ENCODE measurements at regions not wholly inside any gene's neighbourhood (a gene's known extent, or its start where the extent isn't known, plus 50 kb on each side); places are given as distances from the start of the nearest gene placed in this dataset.

GRCh38 chr3:59535791-59536221 is 486.0 kb upstream of the CFAP20DC start:
- H3K27ac ChIP-seq (ENCODE audit: low read depth), result no peak overlapping the region
- no peaks in the 10 kb centered on the region for H3K36me3 ChIP-seq (ENCODE audit: insufficient read depth)
- WGBS, result 16% methylated on average over 1 of the region's 1 CpG
- DNase-seq (ENCODE audit: extremely low spot score), result no peak
- H3K4me3 ChIP-seq (ENCODE audit: low read depth, low read length), result no peak overlapping the region
- H3K4me1 ChIP-seq (ENCODE audit: insufficient read depth), result no peaks in the 10 kb centered on the region

DNA sequence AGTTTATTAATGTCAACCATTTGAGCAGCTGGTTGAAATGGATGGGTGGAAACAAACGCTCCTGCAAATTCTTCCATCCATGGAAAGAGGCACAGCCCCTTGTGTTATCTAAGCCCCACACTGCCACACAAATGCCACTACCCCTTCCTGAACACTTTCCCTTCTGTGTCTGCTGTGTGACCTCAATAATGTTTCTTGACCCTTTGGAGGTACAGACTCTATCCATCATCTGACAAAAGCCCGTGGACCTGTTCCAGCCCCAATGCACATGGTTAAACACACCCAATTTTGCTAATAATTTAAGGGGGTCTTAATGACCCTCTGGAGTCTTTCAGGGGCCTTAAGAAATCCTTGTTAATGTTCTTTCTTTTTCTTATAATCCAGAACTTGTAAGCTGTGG is 482.2 kb upstream of the CFAP20DC start:
- DNase-seq (ENCODE audit: extremely low spot score), result no peak
- 60% methylated on average over 2 of the region's 2 CpGs for WGBS
- Histone ChIP-seq H3K27ac (ENCODE audit: low read depth) (no peak overlapping the region), H3K36me3 (ENCODE audit: insufficient read depth) (no peaks in the 10 kb centered on the region), H3K4me1 (ENCODE audit: insufficient read depth) (no peaks in the 10 kb centered on the region), H3K4me3 (ENCODE audit: low read depth, low read length) (no peak overlapping the region)

GRCh38 chr3:59531066-59531745 is 481.4 kb upstream of the CFAP20DC start:
- no peak for DNase-seq (ENCODE audit: extremely low spot score)
- Histone ChIP-seq H3K4me3 (ENCODE audit: low read depth, low read length) (no peak overlapping the region), H3K4me1 (ENCODE audit: insufficient read depth) (no peaks in the 10 kb centered on the region), H3K27ac (ENCODE audit: low read depth) (no peak overlapping the region), H3K36me3 (ENCODE audit: insufficient read depth) (no peaks in the 10 kb centered on the region)
- WGBS, result 64% methylated on average over 3 of the region's 3 CpGs

DNA sequence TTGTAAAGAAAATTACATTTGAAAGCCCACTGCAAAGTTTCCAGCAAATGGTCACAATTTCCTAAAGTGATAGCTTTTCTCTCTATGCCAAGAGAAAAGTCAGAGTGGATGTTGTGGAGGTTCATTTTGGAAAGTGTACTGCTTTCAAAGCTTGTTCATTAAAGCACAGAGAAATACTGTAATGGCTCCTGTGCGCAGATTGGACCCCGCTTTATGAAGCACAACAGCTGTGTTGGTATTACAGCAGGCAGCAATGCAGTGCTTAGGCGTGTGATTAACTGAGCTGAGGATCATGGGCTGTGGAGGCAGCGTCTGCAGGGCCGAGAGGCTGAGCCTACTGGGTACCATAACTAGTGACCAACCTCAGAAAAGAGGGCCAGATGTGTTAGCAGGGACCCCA is 478.4 kb upstream of the CFAP20DC start:
- WGBS, result 73% methylated on average over 5 of the region's 5 CpGs
- no peak for DNase-seq (ENCODE audit: extremely low spot score)
- no peak overlapping the region for H3K4me3 ChIP-seq (ENCODE audit: low read depth, low read length)
- H3K36me3 ChIP-seq (ENCODE audit: insufficient read depth), result no peaks in the 10 kb centered on the region
- no peaks in the 10 kb centered on the region for H3K4me1 ChIP-seq (ENCODE audit: insufficient read depth)
- no peak overlapping the region for H3K27ac ChIP-seq (ENCODE audit: low read depth)

DNA sequence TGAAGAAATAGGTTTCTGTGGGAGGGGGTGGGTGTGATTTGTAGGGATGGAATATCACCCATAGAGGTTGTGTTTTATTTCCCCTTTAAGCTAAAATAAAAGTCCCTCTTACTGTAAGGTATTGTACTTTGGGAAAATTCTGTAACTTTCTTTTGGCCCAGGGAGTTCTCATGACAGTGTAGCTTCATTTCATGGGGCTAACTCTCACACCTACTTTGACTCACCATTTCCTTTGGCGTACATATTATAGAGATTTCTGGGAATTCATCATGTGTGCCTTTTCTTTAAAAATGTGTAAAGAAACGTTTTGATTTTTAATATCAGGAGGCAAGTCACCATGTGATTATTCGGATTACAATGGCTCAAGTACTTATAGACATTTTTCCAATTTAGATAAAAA is 477.7 kb upstream of the CFAP20DC start:
- Histone ChIP-seq H3K4me3 (ENCODE audit: low read depth, low read length) (no peak overlapping the region), H3K4me1 (ENCODE audit: insufficient read depth) (no peaks in the 10 kb centered on the region), H3K27ac (ENCODE audit: low read depth) (no peak overlapping the region), H3K36me3 (ENCODE audit: insufficient read depth) (no peaks in the 10 kb centered on the region)
- DNase-seq (ENCODE audit: extremely low spot score), result no peak
- WGBS, result 80% methylated on average over 3 of the region's 3 CpGs

DNA sequence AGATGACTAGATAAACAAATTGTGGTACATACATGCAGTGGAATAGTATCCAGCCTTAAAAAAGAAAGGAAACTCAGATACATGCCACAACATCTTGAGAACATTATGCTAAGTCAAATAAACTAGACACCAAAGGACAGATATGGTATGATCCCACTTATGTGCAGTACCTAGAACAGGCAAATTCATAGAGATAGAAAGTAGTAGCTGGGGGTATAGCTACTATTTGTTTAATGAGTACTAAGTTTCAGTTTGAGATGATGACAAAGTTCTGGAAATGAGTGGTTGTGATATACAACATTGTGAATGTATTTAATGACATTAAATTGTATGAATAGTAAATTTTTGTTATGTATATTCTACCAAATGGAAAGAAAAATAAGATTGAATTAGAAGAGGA is 477.2 kb upstream of the CFAP20DC start:
- H3K27ac ChIP-seq (ENCODE audit: low read depth), result no peak overlapping the region
- no peak for DNase-seq (ENCODE audit: extremely low spot score)
- H3K36me3 ChIP-seq (ENCODE audit: insufficient read depth), result no peaks in the 10 kb centered on the region
- no peaks in the 10 kb centered on the region for H3K4me1 ChIP-seq (ENCODE audit: insufficient read depth)
- H3K4me3 ChIP-seq (ENCODE audit: low read depth, low read length), result no peak overlapping the region

DNA sequence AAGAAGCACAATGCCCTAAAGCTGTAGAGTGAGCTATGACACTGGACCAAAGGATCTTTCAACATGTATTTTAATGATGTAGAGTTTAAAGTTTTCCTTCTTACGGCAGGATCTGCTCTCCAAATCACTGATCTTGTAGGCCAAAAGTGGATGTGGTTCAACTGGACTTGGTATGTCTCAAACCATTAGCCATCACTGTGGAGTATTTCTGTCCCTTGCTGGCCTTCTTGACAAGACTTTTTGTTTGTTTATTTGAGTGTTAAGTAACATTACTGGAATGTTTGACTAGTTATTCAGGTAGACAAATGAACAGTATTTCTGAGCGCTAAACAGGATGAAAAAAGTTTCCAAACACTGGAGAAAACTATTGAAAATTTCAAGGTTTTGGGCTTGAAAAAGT is 472.7 kb upstream of the CFAP20DC start:
- H3K36me3 ChIP-seq (ENCODE audit: insufficient read depth), result no peaks in the 10 kb centered on the region
- no peak overlapping the region for H3K4me3 ChIP-seq (ENCODE audit: low read depth, low read length)
- WGBS, result 95% methylated on average over 2 of the region's 2 CpGs
- H3K4me1 ChIP-seq (ENCODE audit: insufficient read depth), result no peaks in the 10 kb centered on the region
- no peak overlapping the region for H3K27ac ChIP-seq (ENCODE audit: low read depth)
- DNase-seq (ENCODE audit: extremely low spot score), result no peak

DNA sequence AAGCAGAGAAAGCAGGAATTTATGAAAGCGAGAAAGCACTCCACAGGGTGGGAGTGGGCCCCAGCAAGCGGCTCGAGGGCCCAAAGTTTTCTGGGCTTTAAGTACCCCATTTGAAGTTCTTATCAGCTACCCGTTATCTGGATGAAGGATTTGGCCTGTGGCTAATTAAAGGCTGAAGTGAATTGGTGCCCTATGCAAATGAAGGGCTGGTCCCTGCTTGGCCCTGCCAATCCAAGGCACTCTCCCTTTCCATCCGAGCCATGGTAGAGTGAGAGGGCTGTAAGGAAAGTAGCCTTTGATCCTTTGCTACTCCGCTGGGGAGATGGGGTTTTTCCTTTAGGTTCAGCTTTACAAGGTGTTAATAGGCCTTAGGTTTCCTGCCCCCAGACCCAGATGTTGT is 469.3 kb upstream of the CFAP20DC start:
- WGBS, result 77% methylated on average over 6 of the region's 6 CpGs
- Histone ChIP-seq H3K4me3 (ENCODE audit: low read depth, low read length) (no peak overlapping the region), H3K36me3 (ENCODE audit: insufficient read depth) (no peaks in the 10 kb centered on the region), H3K27ac (ENCODE audit: low read depth) (no peak overlapping the region), H3K4me1 (ENCODE audit: insufficient read depth) (no peaks in the 10 kb centered on the region)
- DNase-seq (ENCODE audit: extremely low spot score), result no peak

DNA sequence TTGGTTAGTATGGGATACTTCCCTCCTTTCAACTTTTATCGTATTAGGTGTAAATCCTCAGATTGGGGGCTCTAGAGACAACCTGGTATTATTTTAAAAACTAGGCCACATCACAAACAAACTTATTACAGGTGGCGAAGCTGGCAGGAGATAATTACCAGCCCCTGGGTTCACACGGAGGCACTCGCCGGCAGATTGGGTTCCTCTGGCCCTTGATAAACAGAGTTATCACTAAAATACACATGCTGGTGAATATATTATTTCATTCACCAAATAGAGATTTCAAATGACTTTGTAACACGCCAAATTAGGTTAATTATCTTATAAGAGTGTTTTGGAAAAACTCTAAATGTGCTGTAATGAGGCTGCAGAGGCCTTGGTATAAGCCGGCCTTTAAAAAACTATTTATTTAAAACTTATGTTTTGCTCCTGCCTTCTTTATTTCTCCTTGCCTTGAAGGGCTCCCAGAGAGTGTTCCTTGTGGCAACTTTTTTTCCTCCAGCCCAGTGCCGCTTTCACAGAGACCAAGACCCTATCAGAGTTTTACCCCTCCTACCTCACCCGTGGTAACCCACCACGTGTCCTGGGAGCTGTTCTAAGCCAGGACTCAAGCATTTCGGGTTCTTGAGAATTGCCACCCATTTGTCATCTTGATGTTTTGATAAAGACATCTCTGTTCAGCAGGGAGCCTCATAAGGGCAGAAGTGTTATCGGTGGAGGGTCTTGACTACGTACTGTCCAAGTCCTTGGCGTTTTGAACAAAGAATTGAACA is 468.6 kb upstream of the CFAP20DC start:
- WGBS, result 82% methylated on average over 14 of the region's 14 CpGs
- Histone ChIP-seq H3K27ac (ENCODE audit: low read depth) (no peak overlapping the region), H3K4me3 (ENCODE audit: low read depth, low read length) (no peak overlapping the region), H3K36me3 (ENCODE audit: insufficient read depth) (no peaks in the 10 kb centered on the region), H3K4me1 (ENCODE audit: insufficient read depth) (no peaks in the 10 kb centered on the region)
- DNase-seq (ENCODE audit: extremely low spot score), result no peak

DNA sequence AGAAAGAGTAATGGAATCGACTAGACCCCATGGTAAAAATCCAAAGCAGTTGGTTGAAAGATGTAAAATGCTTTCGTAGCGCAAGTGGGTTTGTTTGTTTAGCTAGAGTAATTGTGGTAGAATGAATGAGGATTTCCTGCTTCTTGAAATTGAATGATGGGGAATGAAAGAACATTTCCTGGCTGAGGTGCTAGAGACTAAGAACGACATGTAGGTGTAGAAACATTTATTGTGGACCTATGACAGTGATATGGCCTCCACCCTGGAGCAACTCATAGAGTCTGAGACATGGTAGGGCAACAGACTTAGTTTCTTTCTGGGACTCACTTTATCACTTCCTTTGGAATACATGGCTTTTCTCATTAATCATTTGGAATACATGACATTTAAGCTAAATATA is 467.6 kb upstream of the CFAP20DC start:
- no peak for DNase-seq (ENCODE audit: extremely low spot score)
- Histone ChIP-seq H3K4me1 (ENCODE audit: insufficient read depth) (no peaks in the 10 kb centered on the region), H3K27ac (ENCODE audit: low read depth) (no peak overlapping the region), H3K4me3 (ENCODE audit: low read depth, low read length) (no peak overlapping the region), H3K36me3 (ENCODE audit: insufficient read depth) (no peaks in the 10 kb centered on the region)
- 72% methylated on average over 4 of the region's 4 CpGs for WGBS

DNA sequence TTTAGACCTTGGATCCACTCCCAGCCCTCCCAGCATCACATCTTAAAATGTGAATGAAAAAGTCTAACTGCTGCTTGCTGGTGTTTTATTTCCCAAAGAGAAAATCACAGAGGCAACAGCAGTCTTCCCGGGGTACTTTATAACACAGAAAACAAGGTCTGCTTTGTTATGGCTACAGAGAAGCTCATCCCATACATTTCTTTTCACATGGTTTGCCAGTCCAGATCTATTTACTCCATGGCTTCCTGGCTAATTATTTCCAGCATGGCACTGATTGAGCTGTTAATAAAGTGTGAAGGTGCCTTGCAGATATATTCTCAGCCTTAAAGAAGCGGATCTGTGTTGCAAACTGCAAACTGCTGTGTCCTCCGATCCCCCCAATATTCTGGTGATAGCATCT is 466.1 kb upstream of the CFAP20DC start:
- Histone ChIP-seq H3K27ac (ENCODE audit: low read depth) (no peak overlapping the region), H3K36me3 (ENCODE audit: insufficient read depth) (no peaks in the 10 kb centered on the region), H3K4me3 (ENCODE audit: low read depth, low read length) (no peak overlapping the region), H3K4me1 (ENCODE audit: insufficient read depth) (no peaks in the 10 kb centered on the region)
- DNase-seq (ENCODE audit: extremely low spot score), result no peak
- 74% methylated on average over 3 of the region's 3 CpGs for WGBS

DNA sequence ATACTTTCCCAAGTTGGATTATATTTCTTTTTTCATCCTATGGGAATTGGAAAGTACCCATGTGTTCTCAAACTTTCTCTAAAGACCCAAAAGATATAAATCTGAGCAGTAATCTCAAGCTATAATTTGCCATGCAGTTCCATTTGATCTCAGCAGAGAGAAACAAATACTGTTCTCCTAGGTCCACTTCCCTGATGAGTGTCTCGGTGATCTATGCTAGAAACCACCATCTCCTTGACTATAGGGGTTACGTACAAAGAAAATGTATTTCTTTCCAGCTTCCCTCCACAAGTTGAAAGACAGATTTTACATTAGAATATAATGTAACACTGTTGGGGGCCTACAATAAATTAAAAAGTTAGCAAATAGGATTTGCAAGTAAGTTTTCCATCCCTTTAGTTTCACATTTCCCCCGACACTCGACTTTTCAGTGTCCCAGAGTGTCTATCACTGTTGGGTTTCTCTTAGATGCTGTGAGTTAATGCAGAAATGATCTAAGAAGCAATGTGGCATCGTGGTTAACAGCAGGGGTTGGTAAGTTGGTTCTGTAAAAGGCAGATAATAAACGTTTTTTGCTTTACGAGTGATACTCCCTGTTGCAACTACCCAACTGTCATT is 465.1 kb upstream of the CFAP20DC start:
- no peak for DNase-seq (ENCODE audit: extremely low spot score)
- whole genome bisulfite sequencing, result 70% methylated on average over 7 of the region's 7 CpGs
- H3K27ac ChIP-seq (ENCODE audit: low read depth), result no peak overlapping the region
- H3K36me3 ChIP-seq (ENCODE audit: insufficient read depth), result no peaks in the 10 kb centered on the region
- no peaks in the 10 kb centered on the region for H3K4me1 ChIP-seq (ENCODE audit: insufficient read depth)
- H3K4me3 ChIP-seq (ENCODE audit: low read depth, low read length), result no peak overlapping the region

DNA sequence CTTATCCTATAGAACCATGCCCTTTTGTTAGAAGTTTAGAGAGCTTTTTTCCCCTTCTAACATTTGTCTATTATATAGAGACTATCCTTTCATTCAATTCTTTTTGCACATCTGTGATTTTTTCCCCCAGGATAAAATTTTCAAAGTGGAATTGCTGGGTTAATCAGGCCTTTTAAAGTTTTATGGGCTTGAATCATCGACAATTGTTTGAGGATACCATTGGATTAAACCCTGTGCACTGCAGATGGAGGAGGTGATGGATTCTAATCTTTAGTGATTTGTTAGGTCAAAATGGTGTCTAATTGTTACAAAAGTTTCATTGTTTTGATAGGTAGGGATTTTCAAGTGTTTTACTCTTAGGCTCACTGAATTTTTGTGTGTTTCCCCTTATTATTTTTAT is 463.7 kb upstream of the CFAP20DC start:
- Histone ChIP-seq H3K4me1 (ENCODE audit: insufficient read depth) (no peaks in the 10 kb centered on the region), H3K27ac (ENCODE audit: low read depth) (no peak overlapping the region), H3K4me3 (ENCODE audit: low read depth, low read length) (no peak overlapping the region), H3K36me3 (ENCODE audit: insufficient read depth) (no peaks in the 10 kb centered on the region)
- WGBS, result 51% methylated on average over 1 of the region's 1 CpG
- DNase-seq (ENCODE audit: extremely low spot score), result no peak

- Histone ChIP-seq H3K4me1 (ENCODE audit: insufficient read depth) (no peaks in the 10 kb centered on the region), H3K36me3 (ENCODE audit: insufficient read depth) (no peaks in the 10 kb centered on the region), H3K4me3 (ENCODE audit: low read depth, low read length) (no peak overlapping the region), H3K27ac (ENCODE audit: low read depth) (no peak overlapping the region)
- no peak for DNase-seq (ENCODE audit: extremely low spot score)
- WGBS, result 78% methylated on average over 6 of the region's 6 CpGs
Observed at GRCh38 chr3:59512066-59512465, 462.2 kb upstream of the CFAP20DC start.

All from urinary bladder (tissue), 3 donors.